SKM-1 treated with dmso at 0.1 percent for 144 hours (cell line): ENCODE measurements at regions not wholly inside any gene's neighbourhood (a gene's known extent, or its start where the extent isn't known, plus 50 kb on each side); places are given as distances from the start of the nearest gene placed in this dataset.

Experiments
- DNase-seq: peaks from one replicate; lab custom pipeline; 2025; ENCODE audit not compliant: unreplicated experiment; lab: John Stamatoyannopoulos, UW

- DNase-seq, result no peak
Observed at GRCh38 chr5:136811551-136811950, 446.2 kb upstream of the TRPC7 start.

- DNase-seq, result no peak
Observed at GRCh38 chr5:136811086-136811485, 445.7 kb upstream of the TRPC7 start.

- DNase-seq, result no peak
Observed at GRCh38 chr5:136810261-136810801, 445.0 kb upstream of the TRPC7 start.

GRCh38 chr5:136809382-136809781 is 444.0 kb upstream of the TRPC7 start:
- DNase-seq, result no peak

- DNase-seq, result no peak
Observed at GRCh38 chr5:136808756-136809155, 443.4 kb upstream of the TRPC7 start.

- DNase-seq, result no peak
Observed at GRCh38 chr5:136805466-136805865, 440.1 kb upstream of the TRPC7 start.

GRCh38 chr5:136802383-136802782 is 437.0 kb upstream of the TRPC7 start:
- DNase-seq, result no peak

GRCh38 chr5:136799806-136800372 is 434.5 kb upstream of the TRPC7 start:
- no peak for DNase-seq

- no peak for DNase-seq
Observed at GRCh38 chr5:136793300-136793699, 428.0 kb upstream of the TRPC7 start.

- no peak for DNase-seq
Observed at GRCh38 chr5:136781464-136781863, 416.1 kb upstream of the TRPC7 start.

GRCh38 chr5:136780518-136780917 is 415.2 kb upstream of the TRPC7 start:
- DNase-seq, result no peak

GRCh38 chr5:136776022-136776927 is 410.9 kb upstream of the TRPC7 start:
- no peak for DNase-seq

GRCh38 chr5:136772491-136772890 is 407.1 kb upstream of the TRPC7 start:
- no peak for DNase-seq

GRCh38 chr5:136769900-136770684 is 404.7 kb upstream of the TRPC7 start:
- DNase-seq, result peak; percentile 66

GRCh38 chr5:136769093-136769492 is 403.7 kb upstream of the TRPC7 start:
- DNase-seq, result no peak

- no peak for DNase-seq
Observed at GRCh38 chr5:136768457-136768856, 403.1 kb upstream of the TRPC7 start.

- DNase-seq, result no peak
Observed at GRCh38 chr5:136766456-136766855, 401.1 kb upstream of the TRPC7 start.

GRCh38 chr5:136764601-136765000 is 399.3 kb upstream of the TRPC7 start:
- no peak for DNase-seq

GRCh38 chr5:136763548-136763947 is 398.2 kb upstream of the TRPC7 start:
- DNase-seq, result no peak

GRCh38 chr5:136754216-136754615 is 388.9 kb upstream of the TRPC7 start:
- no peak for DNase-seq

GRCh38 chr5:136750224-136750862 is 385.0 kb upstream of the TRPC7 start:
- no peak for DNase-seq
